SIG-M5 treated with dmso at 0.1 percent for 504 hours (cell line): ENCODE measurements at regions not wholly inside any gene's neighbourhood (a gene's known extent, or its start where the extent isn't known, plus 50 kb on each side); places are given as distances from the start of the nearest gene placed in this dataset.

ENCODE experiments used
- DNase-seq: peaks from one replicate; lab custom pipeline; 2025; ENCODE audit not compliant: unreplicated experiment; lab: John Stamatoyannopoulos, UW

GRCh38 chr5:159639590-159639989, 276.7 kb upstream of the ADRA1B start:
- no peak for DNase-seq

GRCh38 chr5:159640446-159640845, 275.8 kb upstream of the ADRA1B start:
- no peak for DNase-seq

- no peak for DNase-seq
Measured at GRCh38 chr5:159640921-159641320, 275.4 kb upstream of the ADRA1B start.

- no peak for DNase-seq
Measured at GRCh38 chr5:159641371-159642039, 274.8 kb upstream of the ADRA1B start.

GRCh38 chr5:159642379-159642778, 273.9 kb upstream of the ADRA1B start:
- DNase-seq = no peak

GRCh38 chr5:159644053-159644452, 272.2 kb upstream of the ADRA1B start:
- no peak for DNase-seq

GRCh38 chr5:159645179-159645846, 271.0 kb upstream of the ADRA1B start:
- no peak for DNase-seq

GRCh38 chr5:159650803-159651202, 265.5 kb upstream of the ADRA1B start:
- DNase-seq = no peak

- DNase-seq = peak; percentile 29
Measured at GRCh38 chr5:159655757-159656409, 260.4 kb upstream of the ADRA1B start.

GRCh38 chr5:159657298-159657697, 259.0 kb upstream of the ADRA1B start:
- DNase-seq = no peak

GRCh38 chr5:159657771-159658170, 258.5 kb upstream of the ADRA1B start:
- no peak for DNase-seq

GRCh38 chr5:159658266-159658925, 257.9 kb upstream of the ADRA1B start:
- no peak for DNase-seq

- no peak for DNase-seq
Measured at GRCh38 chr5:159660401-159660800, 255.9 kb upstream of the ADRA1B start.

- DNase-seq = no peak
Measured at GRCh38 chr5:159663986-159664385, 252.3 kb upstream of the ADRA1B start.

GRCh38 chr5:159667286-159667685, 249.0 kb upstream of the ADRA1B start:
- no peak for DNase-seq

- DNase-seq = no peak
Measured at GRCh38 chr5:159668556-159668955, 247.7 kb upstream of the ADRA1B start.

GRCh38 chr5:159669559-159669958, 246.7 kb upstream of the ADRA1B start:
- no peak for DNase-seq

- no peak for DNase-seq
Measured at GRCh38 chr5:159671886-159672285, 244.4 kb upstream of the ADRA1B start.

GRCh38 chr5:159673538-159673937, 242.7 kb upstream of the ADRA1B start:
- no peak for DNase-seq

- no peak for DNase-seq
Measured at GRCh38 chr5:159678657-159679392, 237.5 kb upstream of the ADRA1B start.

GRCh38 chr5:159680095-159680494, 236.2 kb upstream of the ADRA1B start:
- no peak for DNase-seq
